SH-SY5Y (cell line): ENCODE measurements at regions not wholly inside any gene's neighbourhood (a gene's known extent, or its start where the extent isn't known, plus 50 kb on each side); places are given as distances from the start of the nearest gene placed in this dataset.

ENCODE experiments used
- GATA2 ChIP-seq: IDR thresholded peaks from 2 replicates; pipeline ENCODE4 v1.6.1; 2011; ENCODE audit warnings: mild to moderate bottlenecking, low read depth, low read length
- GATA3 ChIP-seq: IDR thresholded peaks from 2 replicates; pipeline ENCODE4 v1.6.1; 2011; ENCODE audit warnings: low read depth, mild to moderate bottlenecking, low read length, moderate library complexity

GRCh38 chr10:129110780-129111179 is 356.3 kb upstream of the MGMT start:
- TF ChIP-seq GATA3, result no peak
- no peak for TF ChIP-seq GATA2

GRCh38 chr10:129111922-129112321 is 355.1 kb upstream of the MGMT start:
- TF ChIP-seq GATA2 (no peak), GATA3 (no peak)

- no peak for TF ChIP-seq GATA3
- no peak for TF ChIP-seq GATA2
These were observed 352.5 kb upstream of the MGMT start for GRCh38 chr10:129114588-129114987.

- TF ChIP-seq GATA2 (no peak), GATA3 (no peak)
These were observed 350.7 kb upstream of the MGMT start for GRCh38 chr10:129116371-129116770.

GRCh38 chr10:129120441-129120840 is 346.6 kb upstream of the MGMT start:
- no peak for TF ChIP-seq GATA2
- no peak for TF ChIP-seq GATA3

- TF ChIP-seq GATA2 (no peak), GATA3 (no peak)
These were observed 344.2 kb upstream of the MGMT start for GRCh38 chr10:129122846-129123245.

- TF ChIP-seq GATA2, result no peak
- no peak for TF ChIP-seq GATA3
These were observed 343.6 kb upstream of the MGMT start for GRCh38 chr10:129123428-129123827.

- TF ChIP-seq GATA3 (no peak), GATA2 (no peak)
These were observed 340.1 kb upstream of the MGMT start for GRCh38 chr10:129126982-129127381.

GRCh38 chr10:129131457-129132132 is 335.4 kb upstream of the MGMT start:
- TF ChIP-seq GATA2 (no peak), GATA3 (no peak)

- TF ChIP-seq GATA2 (no peak), GATA3 (no peak)
These were observed 333.2 kb upstream of the MGMT start for GRCh38 chr10:129133856-129134255.

- TF ChIP-seq GATA2 (no peak), GATA3 (no peak)
These were observed 332.7 kb upstream of the MGMT start for GRCh38 chr10:129134371-129134770.

GRCh38 chr10:129135624-129136023 is 331.4 kb upstream of the MGMT start:
- TF ChIP-seq GATA3 (no peak), GATA2 (no peak)

GRCh38 chr10:129136074-129136473 is 331.0 kb upstream of the MGMT start:
- TF ChIP-seq GATA2, result no peak
- no peak for TF ChIP-seq GATA3

- TF ChIP-seq GATA3, result no peak
- no peak for TF ChIP-seq GATA2
These were observed 330.1 kb upstream of the MGMT start for GRCh38 chr10:129136951-129137350.

- TF ChIP-seq GATA3, result peak; percentile 87
- peak; percentile 86 for TF ChIP-seq GATA2
These were observed 325.8 kb upstream of the MGMT start for GRCh38 chr10:129140921-129141885.
